ENCODE measurements at regions not wholly inside any gene's neighbourhood (a gene's known extent, or its start where the extent isn't known, plus 50 kb on each side); places are given as distances from the start of the nearest gene placed in this dataset.

GRCh38 chr9:79001012-79001411, 570.8 kb upstream of the TLE4 start:
- no peak for DNase-seq (ENCODE audit: low read depth)
- TF ChIP-seq CTCF (IDR thresholded peaks at IDR 0.05; ENCODE audit: insufficient read depth, low read depth, low read length): no peak
- H3K4me3 ChIP-seq (ENCODE audit: low read depth, low read length): no peak overlapping the region

GRCh38 chr9:79003514-79003913, 568.3 kb upstream of the TLE4 start:
- no peak for TF ChIP-seq CTCF (IDR thresholded peaks at IDR 0.05; ENCODE audit: insufficient read depth, low read depth, low read length)
- DNase-seq (ENCODE audit: low read depth): no peak
- no peak overlapping the region for H3K4me3 ChIP-seq (ENCODE audit: low read depth, low read length)

- no peak overlapping the region for H3K4me3 ChIP-seq (ENCODE audit: low read depth, low read length)
- no peak for TF ChIP-seq CTCF (IDR thresholded peaks at IDR 0.05; ENCODE audit: insufficient read depth, low read depth, low read length)
- DNase-seq (ENCODE audit: low read depth): no peak
These were observed 567.7 kb upstream of the TLE4 start for GRCh38 chr9:79004032-79004431.

- TF ChIP-seq CTCF (IDR thresholded peaks at IDR 0.05; ENCODE audit: insufficient read depth, low read depth, low read length): no peak
- no peak for DNase-seq (ENCODE audit: low read depth)
- no peak overlapping the region for H3K4me3 ChIP-seq (ENCODE audit: low read depth, low read length)
These were observed 565.2 kb upstream of the TLE4 start for GRCh38 chr9:79006546-79006945.

- no peak overlapping the region for H3K4me3 ChIP-seq (ENCODE audit: low read depth, low read length)
- TF ChIP-seq CTCF (IDR thresholded peaks at IDR 0.05; ENCODE audit: insufficient read depth, low read depth, low read length): no peak
- DNase-seq (ENCODE audit: low read depth): no peak
These were observed 563.9 kb upstream of the TLE4 start for GRCh38 chr9:79007701-79008483.

GRCh38 chr9:79008916-79009315, 562.8 kb upstream of the TLE4 start:
- TF ChIP-seq CTCF (IDR thresholded peaks at IDR 0.05; ENCODE audit: insufficient read depth, low read depth, low read length): no peak
- DNase-seq (ENCODE audit: low read depth): no peak

GRCh38 chr9:79011461-79011860, 560.3 kb upstream of the TLE4 start:
- DNase-seq (ENCODE audit: low read depth): no peak
- no peak overlapping the region for H3K4me3 ChIP-seq (ENCODE audit: low read depth, low read length)
- TF ChIP-seq CTCF (IDR thresholded peaks at IDR 0.05; ENCODE audit: insufficient read depth, low read depth, low read length): no peak

More at GRCh38 chr9:79008916-79009315, 562.8 kb upstream of the TLE4 start:
- no peak overlapping the region for H3K4me3 ChIP-seq (ENCODE audit: low read depth, low read length)

Measured in fibroblast of villous mesenchyme (primary cell).